ENCODE measurements at regions not wholly inside any gene's neighbourhood (a gene's known extent, or its start where the extent isn't known, plus 50 kb on each side); places are given as distances from the start of the nearest gene placed in this dataset.

GRCh38 chr11:34564406-34564805 is 50.8 kb upstream of the ELF5 start:
- 65 to 72% methylated on average over 3 of the region's 3 CpGs for WGBS, 2 donors
- no peak for TF ChIP-seq POLR2A (IDR thresholded peaks at IDR 0.05)
- TF ChIP-seq, protein P1, sequence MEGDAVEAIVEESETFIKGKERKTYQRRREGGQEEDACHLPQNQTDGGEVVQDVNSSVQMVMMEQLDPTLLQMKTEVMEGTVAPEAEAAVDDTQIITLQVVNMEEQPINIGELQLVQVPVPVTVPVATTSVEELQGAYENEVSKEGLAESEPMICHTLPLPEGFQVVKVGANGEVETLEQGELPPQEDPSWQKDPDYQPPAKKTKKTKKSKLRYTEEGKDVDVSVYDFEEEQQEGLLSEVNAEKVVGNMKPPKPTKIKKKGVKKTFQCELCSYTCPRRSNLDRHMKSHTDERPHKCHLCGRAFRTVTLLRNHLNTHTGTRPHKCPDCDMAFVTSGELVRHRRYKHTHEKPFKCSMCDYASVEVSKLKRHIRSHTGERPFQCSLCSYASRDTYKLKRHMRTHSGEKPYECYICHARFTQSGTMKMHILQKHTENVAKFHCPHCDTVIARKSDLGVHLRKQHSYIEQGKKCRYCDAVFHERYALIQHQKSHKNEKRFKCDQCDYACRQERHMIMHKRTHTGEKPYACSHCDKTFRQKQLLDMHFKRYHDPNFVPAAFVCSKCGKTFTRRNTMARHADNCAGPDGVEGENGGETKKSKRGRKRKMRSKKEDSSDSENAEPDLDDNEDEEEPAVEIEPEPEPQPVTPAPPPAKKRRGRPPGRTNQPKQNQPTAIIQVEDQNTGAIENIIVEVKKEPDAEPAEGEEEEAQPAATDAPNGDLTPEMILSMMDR (IDR thresholded peaks at IDR 0.05) = no peak
- intact Hi-C loops (cut with DNase I) = no loop called here
- H3K4me1 ChIP-seq = peaks cover 0 to 14% (median 0%) of the 10 kb centered on the region in 3 donors
- DNase-seq = no peak
- peaks cover 0 to 34% (median 0%) of the 10 kb centered on the region in 4 donors for H3K27me3 ChIP-seq
- H3K9me3 ChIP-seq = no peaks in the 10 kb centered on the region
- H3K27ac ChIP-seq = no peak overlapping the region
- H3K4me3 ChIP-seq = no peak overlapping the region
- H3K36me3 ChIP-seq = no peaks in the 10 kb centered on the region

DNA sequence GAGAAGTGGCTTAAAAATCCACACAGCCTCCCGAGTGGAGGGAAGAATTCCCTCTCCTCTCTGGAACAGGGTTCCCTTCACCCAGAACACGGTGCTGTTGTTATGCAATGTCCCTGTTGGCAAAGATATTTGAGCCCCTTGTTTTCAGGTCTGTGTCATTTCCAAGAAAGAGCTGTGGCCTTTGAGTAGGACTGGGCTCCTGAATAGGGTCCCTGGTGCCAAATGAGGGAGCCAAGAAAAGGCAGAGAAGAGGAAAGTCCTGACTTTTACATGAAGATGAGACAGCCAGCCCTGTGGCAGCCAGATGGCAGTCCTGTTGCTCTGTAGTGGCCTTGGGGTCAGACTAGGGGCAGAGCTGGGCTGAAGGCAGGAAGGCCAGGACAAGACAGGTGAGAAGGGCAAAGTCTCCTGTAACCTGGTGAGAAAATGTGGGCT is 51.2 kb upstream of the ELF5 start:
- 31 to 42% methylated on average over 2 of the region's 2 CpGs for WGBS, 2 donors
- Histone ChIP-seq H3K27me3 (peaks cover 0 to 36% (median 0%) of the 10 kb centered on the region in 4 donors), H3K4me3 (no peak overlapping the region), H3K36me3 (no peaks in the 10 kb centered on the region), H3K9me3 (no peaks in the 10 kb centered on the region), H3K27ac (no peak overlapping the region), H3K4me1 (peaks cover 0 to 14% (median 0%) of the 10 kb centered on the region in 3 donors)
- intact Hi-C loops (cut with DNase I) = no loop called here
- no peak for DNase-seq
- TF ChIP-seq, protein P1 (IDR thresholded peaks at IDR 0.05) = no peak
- no peak for TF ChIP-seq POLR2A (IDR thresholded peaks at IDR 0.05)

DNA sequence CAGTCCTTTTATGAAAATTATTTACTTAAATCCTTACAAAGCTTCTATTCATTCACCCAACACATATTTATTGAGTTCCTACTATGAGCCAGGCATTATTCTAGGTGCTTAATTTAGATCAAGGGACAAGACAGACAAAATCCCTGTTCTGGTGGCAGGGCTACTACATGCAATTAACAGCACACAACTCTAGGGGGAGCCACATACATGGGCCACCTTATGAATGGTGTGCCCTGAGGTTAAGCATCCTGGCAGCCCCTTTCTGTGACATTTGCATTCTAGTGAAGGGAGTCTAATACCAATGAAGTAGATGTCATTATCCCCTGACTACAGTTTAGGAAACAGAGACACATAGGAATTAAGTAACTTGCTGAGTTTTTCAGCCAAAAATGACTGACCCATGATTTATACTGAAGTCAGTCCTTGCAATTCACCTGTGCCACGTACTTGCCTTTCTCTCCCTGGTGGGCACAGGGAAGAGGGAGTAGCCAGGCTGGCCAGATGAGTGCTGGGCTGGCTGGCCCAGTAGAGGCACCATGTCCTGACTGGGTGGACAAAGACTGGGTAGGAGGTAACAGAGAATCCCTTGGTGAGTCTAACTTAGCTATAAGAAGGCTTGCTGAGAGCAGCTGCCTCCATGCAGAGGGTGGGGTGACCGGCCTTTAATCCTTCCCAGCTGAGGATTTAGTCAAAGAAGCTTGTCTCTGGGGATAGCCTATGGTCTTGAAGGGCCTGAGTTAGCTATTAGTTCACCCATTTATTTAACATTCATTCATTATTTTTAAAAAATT is 52.0 kb upstream of the ELF5 start:
- 65 to 83% methylated on average over 2 of the region's 2 CpGs for WGBS, 2 donors
- no peak overlapping the region for H3K4me3 ChIP-seq
- H3K27ac ChIP-seq = no peak overlapping the region

DNA sequence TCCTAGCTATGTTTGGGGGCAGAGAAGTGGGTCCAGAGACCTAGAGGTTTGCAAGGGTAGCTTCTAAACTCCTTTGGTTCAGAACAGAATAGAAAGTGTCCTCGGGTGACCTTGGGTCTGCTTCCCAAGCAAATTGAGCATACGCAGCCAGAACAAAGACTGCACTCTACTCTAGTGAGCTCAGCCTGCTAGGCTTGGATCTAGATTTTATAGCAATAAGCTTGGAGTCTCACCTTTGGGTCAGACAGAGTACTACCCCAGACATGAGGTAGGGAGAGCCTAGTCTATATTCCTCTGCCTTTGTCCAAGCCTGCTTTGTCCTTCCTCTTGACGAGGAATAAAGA is 52.6 kb upstream of the ELF5 start:
- 84 to 85% methylated on average over 3 of the region's 3 CpGs for WGBS, 2 donors
- Histone ChIP-seq H3K4me3 (no peak overlapping the region), H3K9me3 (no peaks in the 10 kb centered on the region), H3K36me3 (no peaks in the 10 kb centered on the region), H3K27me3 (peaks cover 0 to 29% (median 0%) of the 10 kb centered on the region in 4 donors), H3K27ac (no peak overlapping the region), H3K4me1 (peaks cover 0 to 14% (median 0%) of the 10 kb centered on the region in 3 donors)
- TF ChIP-seq, protein P1 (IDR thresholded peaks at IDR 0.05) = no peak
- no peak for TF ChIP-seq POLR2A (IDR thresholded peaks at IDR 0.05)
- no peak for DNase-seq
- intact Hi-C loops (cut with DNase I) = no loop called here

More for the DNA sequence above, 52.0 kb upstream of the ELF5 start:
- H3K36me3 ChIP-seq = no peaks in the 10 kb centered on the region
- peaks cover 0 to 14% (median 0%) of the 10 kb centered on the region in 3 donors for H3K4me1 ChIP-seq
- TF ChIP-seq, protein P1 (IDR thresholded peaks at IDR 0.05) = peak in 2 of 6 experiments; percentile 33 to 52
- TF ChIP-seq POLR2A (IDR thresholded peaks at IDR 0.05) = no peak
- H3K9me3 ChIP-seq = no peaks in the 10 kb centered on the region
- peaks cover 0 to 28% (median 0%) of the 10 kb centered on the region in 4 donors for H3K27me3 ChIP-seq
- intact Hi-C loops (cut with DNase I) = no loop called here
- DNase-seq = no peak

- 82 to 88% methylated on average over 4 of the region's 4 CpGs for WGBS, 2 donors
- Histone ChIP-seq H3K27ac (no peak overlapping the region), H3K4me1 (peaks cover 0 to 14% (median 0%) of the 10 kb centered on the region in 3 donors), H3K4me3 (no peak overlapping the region), H3K9me3 (no peaks in the 10 kb centered on the region), H3K27me3 (peaks cover 0 to 29% (median 0%) of the 10 kb centered on the region in 4 donors), H3K36me3 (no peaks in the 10 kb centered on the region)
- TF ChIP-seq, protein P1 (IDR thresholded peaks at IDR 0.05) = no peak
- no peak for TF ChIP-seq POLR2A (IDR thresholded peaks at IDR 0.05)
- DNase-seq = no peak
- intact Hi-C loops (cut with DNase I) = no loop called here
These were observed 53.1 kb upstream of the ELF5 start for GRCh38 chr11:34566736-34567135.

Data from esophagus squamous epithelium (tissue), 5 donors.